NCI-H128 (cell line): ENCODE measurements at regions not wholly inside any gene's neighbourhood (a gene's known extent, or its start where the extent isn't known, plus 50 kb on each side); places are given as distances from the start of the nearest gene placed in this dataset.
A peak's percentile ranks its signal among the peaks of the same experiment; 100 is the strongest.

Experiments
- DNase-seq: peaks from one replicate; lab custom pipeline; 2025; ENCODE audit not compliant: unreplicated experiment; lab: John Stamatoyannopoulos, UW

DNA sequence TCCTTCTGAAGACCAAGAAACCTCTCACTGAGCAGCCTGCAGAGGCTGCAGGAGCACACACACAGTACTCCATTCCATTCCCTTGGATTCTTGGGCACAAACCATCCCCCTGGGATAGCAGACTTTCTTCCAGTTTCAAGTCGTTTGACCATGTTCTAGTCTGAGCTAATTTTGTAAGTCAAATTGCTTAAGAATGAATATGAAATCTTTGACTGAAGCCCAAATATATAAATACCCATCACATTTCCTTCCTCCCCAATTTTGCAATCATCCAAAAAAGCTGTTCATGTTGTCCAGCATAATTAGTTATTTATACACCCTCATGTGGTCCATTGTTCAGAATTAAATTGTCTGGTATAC, 231.2 kb upstream of the TPRG1 start:
- DNase-seq = no peak

DNA sequence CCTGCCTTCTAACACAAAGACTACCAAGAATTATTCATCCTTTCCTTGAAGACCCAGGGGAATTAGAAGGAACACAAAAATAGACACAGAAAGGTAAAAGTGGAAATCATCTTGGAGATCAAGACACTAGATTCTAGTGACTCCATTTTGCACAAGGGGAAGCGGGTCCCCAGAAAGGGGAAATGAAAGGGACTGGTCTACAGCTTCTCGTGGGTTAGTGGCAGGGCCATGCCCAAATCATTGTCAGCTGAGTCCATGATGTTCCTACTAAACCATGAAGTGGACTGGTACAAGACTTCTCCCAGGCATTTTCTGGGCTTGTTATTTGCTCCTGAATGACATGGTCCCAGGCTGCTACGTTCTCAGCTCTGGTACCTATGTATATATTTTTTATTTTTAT, 230.7 kb upstream of the TPRG1 start:
- no peak for DNase-seq

DNA sequence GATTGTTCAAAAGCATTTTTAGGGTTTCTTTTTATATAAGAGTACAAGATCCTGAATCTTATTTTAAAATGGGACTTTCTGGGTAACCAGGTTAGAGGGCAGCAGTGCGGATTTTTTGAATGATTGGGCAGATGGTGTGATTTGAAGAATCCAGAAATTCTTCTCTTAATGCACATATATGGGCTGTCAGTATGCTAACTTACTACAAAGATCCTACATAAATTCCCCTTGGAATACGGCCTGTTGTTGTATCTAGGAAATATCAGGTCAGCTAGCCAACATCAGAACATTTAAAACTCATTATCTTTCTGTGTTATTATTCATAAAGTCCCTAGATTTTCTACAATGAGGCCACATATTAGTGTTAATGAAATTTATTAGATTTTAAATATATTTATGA, 229.6 kb upstream of the TPRG1 start:
- no peak for DNase-seq

DNA sequence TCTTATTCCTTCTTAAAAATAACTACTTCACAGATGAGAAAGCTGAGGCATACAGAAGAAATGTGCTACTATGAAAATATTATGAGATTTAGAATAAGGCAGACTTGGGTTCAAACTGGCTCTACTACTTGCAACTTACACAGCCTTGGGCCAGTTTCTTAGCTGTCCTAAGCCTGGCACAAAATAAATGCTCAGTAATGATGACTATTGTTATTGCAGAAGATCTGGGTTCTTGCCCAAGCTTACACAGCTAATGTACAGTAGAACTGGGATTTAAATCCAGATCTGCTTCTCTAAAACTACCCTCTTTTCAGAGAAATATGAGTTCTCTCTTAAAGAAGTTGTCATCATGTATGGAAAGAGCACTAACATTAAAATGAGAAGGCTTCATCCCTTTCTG, 228.2 kb upstream of the TPRG1 start:
- no peak for DNase-seq

DNA sequence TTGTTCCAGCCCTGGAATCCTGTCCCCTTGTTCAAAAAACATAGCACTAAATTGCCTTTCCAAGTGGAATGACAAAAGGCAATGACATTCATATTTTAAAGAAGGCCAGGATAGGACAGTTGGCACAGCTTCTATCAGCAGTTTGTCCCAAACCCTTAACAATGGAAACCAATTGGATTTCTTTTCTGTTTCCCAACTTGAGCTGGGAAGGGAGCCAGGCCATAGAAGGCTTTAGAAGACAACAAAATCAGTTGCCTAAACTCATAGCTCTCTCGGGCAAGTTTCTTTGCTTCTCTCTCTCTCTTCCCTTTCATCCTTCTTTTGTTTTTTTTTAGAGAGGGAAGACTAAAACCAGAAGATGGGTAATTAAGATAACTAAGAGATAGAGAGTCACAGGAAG, 227.7 kb upstream of the TPRG1 start:
- no peak for DNase-seq

DNA sequence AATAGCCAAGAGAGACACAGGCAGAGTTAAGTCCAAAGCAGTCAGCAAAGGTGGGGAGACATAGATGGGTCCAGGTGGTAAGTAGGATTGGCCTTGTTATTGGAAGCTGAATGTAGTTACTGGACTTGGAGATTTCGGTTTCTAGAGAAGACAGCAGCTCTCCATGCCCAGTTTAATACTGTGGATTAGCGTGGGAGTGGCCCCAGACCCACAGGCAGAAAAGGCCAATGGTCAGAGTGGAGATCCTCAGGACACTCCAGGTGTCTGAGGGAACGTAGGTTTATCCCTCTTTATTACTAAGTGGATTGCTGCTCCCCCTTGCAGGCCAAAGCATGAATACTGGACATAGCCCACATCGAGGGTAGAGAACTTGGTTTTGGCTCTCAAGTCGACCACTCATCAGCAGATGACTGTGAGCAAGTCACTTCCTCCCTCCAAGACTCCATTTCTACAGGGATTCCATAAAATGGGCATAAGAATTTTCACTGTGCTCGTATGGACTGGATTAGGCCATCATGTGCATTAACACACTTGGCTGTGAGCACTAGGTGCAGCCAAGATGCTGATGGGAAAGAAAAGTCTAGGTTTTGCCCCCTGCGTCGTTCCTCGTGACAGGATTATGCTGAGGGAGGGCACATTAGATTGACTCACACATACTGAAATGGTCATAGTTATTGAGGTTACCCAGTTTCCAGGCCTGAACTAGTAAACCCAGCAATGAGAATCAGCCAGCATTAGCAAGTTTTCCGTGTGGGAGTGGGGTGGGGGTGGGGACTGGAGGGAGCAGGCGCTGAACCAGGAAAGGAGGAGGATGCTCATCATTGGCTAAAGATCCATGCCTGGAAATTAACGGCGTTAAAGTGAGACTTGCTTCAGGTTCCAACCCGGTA, 225.2 kb upstream of the TPRG1 start:
- DNase-seq = no peak

DNA sequence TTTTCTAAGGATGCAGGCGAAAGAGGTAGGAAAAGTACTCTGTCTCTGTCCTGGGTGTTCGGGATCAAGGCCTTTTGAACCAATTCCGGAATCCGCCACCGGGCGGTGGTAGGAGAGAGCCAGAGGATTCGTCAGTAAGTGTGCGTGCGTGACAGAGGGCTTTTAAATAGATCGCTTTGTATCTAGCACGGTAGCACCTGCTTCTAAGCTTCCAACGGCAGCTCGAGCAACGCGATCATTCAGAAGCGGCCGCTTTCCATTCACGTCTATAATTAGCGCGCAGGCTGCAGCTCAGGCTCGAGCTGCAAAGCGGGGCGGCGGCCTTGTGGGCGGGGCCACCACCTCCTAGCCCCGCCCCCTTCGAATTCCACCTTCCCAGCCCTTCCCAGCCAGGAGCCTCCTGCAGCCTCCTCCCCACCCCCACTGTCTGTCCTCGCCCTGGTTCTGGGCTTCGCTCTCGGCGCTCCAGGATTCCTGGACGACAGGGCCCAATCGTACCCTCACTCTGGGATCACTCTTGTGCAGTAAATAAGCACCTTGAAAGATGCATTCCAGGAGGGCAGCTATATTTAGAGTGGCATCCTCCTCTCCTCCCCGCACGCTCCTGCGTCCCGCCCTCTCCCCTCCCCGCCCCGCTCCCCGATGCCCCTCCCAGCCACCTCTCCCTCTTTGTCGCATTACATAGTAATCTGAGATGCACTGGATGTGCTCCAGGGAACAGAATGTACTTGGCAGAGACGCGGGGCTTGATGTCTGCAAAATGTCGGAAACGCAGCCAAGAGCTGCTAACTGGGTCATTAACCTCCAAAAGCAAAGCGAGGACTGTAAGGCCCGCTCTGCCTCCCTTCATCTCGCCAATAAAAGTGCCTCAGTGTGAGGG, 224.1 kb upstream of the TPRG1 start:
- DNase-seq = peak; percentile 89

DNA sequence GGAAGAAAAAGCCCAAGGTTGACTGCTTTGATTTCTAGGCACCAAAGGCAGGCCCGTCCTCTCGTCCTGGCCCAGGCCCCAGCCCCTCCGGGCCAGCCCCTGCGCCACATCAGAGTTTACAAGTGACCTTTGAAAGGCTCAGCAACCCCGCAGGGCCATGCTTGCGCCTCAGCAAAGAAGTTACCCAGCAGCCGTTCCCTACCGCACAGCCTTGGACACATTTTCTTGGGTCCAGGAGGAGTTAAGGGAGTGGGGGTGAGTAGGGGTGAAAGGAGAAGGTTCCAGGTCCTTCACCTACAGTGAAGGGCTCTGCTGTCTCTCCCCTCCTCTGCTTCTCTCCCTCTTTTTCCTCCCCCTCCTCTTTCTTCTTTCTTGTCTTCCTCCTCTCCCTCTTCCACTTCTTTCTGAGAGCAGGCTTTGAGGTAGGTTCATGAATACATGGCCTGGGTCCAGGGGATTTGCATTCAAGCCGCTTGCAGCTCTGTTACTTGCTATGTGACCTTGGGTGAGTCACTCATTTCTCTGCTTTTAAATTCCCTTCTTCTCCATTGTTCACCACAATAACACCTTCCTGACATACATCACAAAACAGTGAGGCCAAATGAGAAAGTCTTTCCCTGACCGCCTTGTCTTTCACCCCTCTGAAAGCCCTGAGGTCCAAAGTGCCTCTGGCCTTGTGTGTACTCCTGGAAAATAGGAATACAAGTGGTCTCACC, 223.3 kb upstream of the TPRG1 start:
- DNase-seq = no peak

DNA sequence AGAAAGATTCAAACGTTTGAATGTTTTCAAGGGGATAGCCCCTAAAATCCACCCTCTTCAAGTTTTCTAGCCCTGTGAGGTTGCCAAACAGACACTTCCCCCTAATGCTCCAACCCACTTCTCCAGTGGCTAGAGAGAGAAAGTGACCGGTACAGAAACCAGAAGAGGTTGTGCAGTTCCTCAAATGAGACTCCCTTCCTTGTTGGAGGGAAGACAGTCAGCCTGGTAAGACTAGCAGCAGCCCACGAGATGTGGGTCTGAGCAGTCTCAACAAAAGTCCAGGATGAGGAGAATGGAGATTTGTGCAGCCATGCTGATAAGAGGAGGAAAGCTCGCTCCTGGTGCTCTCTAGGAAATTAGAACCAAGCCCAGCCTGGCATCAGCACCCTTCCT, 222.8 kb upstream of the TPRG1 start:
- no peak for DNase-seq

DNA sequence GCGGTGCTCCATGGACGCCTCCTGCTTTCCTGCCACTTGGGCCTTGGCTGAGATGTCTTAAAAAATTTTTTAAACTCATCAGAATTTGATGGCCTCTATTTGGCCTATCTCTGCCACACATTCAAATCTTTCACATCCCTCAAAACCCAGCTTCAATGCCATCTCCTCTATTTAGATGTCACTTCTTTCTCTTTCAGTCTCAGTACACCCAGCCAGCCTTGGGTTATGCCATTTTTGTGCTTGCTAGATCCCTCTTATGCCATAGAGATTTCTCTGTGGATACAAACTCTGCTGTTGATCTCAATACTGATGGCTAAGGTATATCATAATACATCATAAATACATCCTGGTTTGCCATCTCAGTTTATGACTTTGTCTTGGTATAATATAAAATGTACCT, 222.3 kb upstream of the TPRG1 start:
- DNase-seq = no peak

DNA sequence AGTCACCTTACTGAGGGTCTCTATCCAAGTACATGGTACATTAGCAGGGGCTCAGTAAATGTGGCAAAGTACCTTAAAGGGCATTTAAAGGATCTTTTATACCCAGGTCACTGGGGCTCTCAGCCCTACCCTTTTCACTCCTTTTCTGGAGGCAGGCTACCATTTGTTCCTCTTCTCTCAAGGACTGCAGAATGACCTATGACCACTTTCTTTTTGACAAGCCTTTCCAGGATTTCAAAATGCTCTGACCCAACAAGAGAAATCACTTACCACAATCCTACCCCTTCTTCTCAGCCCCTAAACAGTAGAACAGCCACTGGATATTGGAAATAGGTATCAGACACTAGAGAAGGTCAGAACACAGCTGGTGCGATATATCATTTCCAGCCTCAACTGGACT, 221.8 kb upstream of the TPRG1 start:
- no peak for DNase-seq

DNA sequence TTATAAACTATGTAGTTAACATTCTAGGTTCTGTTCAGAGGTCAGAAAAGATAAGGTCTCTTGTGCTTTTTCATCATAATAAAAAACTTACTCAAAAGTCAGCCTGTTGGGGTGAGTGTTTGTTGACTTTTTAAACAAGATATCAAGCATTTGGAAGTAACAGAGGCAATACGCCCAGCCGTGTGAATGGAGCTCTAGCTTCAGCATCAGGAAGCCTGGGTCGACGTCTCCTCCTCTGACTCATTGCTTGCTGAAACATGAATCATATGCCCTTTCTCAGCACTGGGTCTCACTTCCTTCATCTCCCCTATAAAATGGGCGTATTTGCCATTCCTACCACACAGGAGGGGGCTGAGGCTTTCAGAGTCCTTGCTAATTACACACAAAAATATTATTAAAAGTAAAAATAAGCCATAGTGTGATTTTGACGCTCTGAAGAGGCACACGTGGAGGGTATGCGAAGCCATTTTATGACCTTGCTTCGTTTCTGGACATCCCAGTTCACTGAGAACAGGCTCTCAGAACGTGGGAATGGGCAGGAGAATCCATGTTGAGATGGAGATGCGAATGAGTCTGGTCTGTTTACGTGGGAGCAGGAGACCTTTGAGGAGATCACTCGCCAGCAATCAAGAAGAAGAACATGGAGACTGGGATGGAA, 220.8 kb upstream of the TPRG1 start:
- no peak for DNase-seq

DNA sequence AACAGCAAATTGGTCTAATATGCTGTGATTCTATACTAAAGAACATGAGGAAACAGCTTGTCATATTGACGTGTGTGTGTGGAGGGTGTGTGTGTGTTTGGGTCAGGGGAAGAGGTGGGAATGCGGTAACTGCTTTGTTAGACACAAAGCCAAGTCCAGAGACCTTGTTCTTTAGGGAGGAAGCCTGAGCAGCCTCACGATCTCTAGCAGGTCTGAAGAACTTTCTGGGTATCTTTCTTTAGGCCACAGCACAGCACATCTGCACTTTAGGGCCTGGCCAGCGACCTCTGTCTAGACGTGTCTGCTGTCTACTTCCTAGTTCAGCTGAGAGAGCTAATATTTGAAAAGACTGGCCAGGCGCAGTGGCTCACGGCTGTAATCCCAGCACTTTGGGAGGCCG, 220.0 kb upstream of the TPRG1 start:
- no peak for DNase-seq

DNA sequence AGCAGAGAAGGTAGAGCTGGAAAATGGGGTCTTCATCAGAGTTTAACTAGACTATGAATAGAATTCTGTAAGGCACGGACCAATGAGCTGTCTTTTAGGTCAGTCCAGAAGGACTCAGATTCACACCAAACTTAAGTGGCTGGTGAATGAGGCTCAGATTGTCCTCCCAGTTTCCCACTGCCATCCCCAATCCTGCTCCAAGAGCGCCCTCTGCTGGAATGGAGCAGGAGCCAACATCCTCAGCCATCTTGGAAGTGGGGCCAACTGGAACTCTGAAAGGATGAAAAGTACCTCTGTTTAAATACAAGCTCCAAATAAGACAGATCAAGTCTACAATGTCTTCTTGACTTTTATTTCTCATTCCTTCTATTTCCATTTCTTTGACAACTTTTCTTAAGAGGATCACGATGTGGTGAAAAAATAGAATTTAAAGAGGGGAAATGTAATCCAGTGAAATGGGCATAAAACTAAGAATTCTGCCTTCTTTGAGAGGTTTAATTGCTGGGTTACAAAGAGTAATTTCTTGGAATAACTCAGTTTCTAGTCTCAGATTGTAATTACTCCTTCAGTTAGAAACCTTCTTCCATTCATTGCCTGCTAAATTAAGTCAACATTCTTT, 217.1 kb upstream of the TPRG1 start:
- DNase-seq = peak; percentile 83

DNA sequence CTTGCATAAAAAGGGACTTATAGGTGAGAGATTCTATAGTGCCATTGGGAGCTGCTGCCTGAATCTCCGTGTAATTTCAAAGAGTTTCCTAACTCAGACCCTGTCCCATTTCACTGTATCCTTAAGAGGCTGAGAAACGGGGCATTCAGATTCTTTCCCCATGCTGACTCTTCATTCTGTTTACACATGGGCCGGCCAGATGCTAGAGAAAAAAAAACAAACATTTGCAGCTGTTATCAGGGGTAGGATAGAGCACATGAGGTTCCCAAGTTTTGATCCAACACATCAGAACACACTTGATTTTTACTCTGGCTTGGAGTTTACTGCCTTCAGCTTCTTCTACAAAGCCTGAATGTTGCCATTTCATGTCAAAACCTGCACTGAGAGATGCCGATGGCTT, 215.9 kb upstream of the TPRG1 start:
- DNase-seq = no peak

DNA sequence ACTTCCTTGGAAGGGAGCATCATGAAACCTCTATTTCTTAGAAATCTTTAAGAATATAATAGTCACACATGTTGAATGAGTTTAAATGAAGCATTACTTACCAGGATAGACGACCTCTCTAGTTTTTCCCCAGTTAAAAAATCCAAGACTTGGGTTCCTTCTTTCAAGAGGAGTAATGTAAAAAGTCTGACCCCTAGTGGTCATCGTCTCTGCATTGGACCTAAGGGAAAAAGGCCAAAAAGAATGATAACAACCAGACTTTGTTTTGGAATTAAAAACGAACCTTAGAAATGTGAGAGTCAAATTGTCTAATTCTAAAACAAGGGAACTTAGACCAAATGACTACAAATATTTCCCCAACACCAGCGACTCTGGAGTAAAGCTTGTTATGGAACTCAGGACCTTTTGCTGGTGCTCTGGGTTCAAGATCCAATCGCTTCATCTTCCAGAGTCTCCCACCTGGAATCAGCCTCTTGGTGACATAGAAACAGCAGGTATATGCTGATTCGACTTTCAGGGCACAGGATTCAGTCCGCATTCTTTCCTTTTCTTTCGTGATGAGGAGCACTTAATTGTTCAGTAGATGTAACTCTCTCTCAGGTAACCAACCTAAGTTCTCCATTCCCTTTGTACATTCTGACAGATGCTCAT, 214.8 kb upstream of the TPRG1 start:
- peak; percentile 15 for DNase-seq

DNA sequence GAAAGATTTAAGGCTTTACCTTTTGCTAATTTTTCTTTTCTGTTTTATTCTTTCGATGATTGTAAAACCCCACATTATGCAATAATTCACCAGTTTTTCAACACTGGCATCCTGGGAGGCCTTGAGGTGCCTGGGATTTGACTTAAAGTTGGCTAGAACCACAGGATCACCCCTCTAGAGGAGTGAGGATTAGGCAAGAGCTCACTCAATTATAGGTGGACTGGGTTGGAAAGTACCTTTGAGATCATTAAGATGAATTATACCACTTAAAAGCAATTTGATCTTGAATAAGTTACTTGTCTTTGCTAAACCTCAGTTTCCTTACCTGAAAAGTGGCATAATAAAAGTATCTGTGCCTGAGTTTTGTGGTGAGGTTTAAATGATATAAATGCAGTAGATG, 212.8 kb upstream of the TPRG1 start:
- no peak for DNase-seq

DNA sequence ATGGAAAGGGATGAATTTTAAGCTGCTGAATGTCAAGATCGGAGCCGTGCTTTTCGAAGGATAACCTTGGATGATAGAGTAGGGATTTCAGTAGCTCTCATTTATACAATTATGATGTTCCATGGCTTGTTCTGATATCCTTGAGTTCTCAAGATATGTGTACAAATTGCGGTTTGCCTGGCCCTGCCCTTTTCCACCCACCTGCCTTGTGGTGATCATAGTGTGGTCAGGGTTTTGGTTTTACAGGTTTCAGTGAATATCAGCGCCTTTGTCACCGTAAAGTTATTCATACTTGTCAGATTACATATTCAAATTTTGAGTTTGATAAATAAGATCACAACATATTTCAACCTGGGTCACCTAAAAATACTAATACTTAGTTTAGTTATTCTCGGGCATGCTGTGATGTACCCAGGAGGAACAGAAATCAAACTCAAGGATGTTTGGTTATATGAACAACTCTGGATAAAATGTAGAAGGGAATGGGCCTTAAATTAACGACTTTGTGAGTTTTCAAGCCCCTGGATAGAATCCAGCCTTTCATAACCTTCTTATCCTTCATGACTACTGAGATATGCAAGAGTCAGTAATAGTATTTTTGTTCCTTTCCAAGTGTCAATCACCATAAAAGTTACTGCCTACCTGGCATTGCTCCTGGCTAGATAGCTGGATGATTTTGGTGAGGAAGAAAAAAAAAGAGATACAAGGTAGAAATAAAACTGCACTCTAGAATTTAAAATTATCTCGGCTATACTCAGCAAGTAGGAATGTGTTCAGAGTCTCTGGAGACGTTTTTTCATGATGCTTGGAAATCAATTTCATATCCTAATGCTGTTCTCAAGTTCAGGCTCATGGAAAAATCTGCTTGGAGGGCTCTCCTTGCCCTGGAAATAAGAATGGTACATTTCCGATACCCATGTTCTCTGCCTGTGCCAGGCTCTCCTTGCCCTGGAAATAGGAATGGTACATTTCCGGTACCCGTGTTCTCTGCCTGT, 209.2 kb upstream of the TPRG1 start:
- DNase-seq = no peak

DNA sequence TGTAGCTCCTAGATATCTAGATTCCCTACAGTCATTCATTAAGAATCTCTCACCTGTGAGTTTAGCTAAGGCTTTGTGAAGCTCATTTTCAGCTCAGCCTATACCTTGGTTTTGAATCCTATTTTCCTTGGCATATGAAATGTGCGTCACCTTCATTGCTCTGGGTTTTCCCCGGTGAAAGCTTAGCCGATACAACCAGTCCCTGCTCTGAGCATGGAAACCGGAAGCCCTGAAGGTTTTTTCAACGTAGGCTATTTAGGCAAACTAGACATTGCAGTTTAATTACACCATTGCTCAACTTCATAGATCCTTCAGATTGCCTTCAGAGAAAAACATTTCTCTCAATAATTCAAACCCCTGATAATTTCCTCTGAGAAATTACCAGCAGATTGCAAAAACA, 206.8 kb upstream of the TPRG1 start:
- DNase-seq = no peak
